ENCODE measurements at regions not wholly inside any gene's neighbourhood (a gene's known extent, or its start where the extent isn't known, plus 50 kb on each side); places are given as distances from the start of the nearest gene placed in this dataset.

DNA sequence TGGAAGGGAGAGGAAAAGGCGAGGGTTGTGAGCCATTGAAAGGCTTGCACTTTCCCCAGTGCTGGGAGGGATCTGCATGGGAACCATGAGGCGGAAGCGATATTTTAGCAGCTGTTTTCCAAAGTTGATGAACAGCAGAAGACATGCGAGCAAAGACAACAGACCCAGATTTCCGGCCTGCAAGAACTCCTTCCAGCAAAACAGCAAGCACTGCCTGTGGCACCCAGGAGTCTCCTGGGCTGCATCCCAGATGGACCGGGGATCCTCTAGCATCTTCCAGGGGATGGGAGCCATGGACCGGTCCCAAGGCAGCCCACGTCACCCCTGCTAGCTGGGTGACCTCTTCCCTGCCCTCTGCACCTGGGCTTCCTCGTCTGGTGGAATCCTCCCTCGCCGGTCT, 162.8 kb downstream of the IRF8 start:
- TF ChIP-seq POLR2AphosphoS5 (IDR thresholded peaks at IDR 0.05; ENCODE audit: low read length), result no peak
- TF ChIP-seq, protein P1, sequence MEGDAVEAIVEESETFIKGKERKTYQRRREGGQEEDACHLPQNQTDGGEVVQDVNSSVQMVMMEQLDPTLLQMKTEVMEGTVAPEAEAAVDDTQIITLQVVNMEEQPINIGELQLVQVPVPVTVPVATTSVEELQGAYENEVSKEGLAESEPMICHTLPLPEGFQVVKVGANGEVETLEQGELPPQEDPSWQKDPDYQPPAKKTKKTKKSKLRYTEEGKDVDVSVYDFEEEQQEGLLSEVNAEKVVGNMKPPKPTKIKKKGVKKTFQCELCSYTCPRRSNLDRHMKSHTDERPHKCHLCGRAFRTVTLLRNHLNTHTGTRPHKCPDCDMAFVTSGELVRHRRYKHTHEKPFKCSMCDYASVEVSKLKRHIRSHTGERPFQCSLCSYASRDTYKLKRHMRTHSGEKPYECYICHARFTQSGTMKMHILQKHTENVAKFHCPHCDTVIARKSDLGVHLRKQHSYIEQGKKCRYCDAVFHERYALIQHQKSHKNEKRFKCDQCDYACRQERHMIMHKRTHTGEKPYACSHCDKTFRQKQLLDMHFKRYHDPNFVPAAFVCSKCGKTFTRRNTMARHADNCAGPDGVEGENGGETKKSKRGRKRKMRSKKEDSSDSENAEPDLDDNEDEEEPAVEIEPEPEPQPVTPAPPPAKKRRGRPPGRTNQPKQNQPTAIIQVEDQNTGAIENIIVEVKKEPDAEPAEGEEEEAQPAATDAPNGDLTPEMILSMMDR (IDR thresholded peaks at IDR 0.05 in 2 of 3, conservative IDR thresholded peaks at IDR 0.05 in 1 of 3; ENCODE audit: control insufficient read depth in 2 of 3, extremely low read depth in 1 of 3, insufficient read depth in 1 of 3, low read depth in 3 of 3, low read length in 3 of 3), result no peak
- TF ChIP-seq IKZF1 (conservative IDR thresholded peaks at IDR 0.05), result no peak
- TF ChIP-seq RB1 (IDR thresholded peaks at IDR 0.05; ENCODE audit: borderline replicate concordance), result no peak
- TF ChIP-seq TAF1 (IDR thresholded peaks at IDR 0.05; ENCODE audit: borderline replicate concordance, low read depth, low read length), result no peak
- TF ChIP-seq, protein P2, sequence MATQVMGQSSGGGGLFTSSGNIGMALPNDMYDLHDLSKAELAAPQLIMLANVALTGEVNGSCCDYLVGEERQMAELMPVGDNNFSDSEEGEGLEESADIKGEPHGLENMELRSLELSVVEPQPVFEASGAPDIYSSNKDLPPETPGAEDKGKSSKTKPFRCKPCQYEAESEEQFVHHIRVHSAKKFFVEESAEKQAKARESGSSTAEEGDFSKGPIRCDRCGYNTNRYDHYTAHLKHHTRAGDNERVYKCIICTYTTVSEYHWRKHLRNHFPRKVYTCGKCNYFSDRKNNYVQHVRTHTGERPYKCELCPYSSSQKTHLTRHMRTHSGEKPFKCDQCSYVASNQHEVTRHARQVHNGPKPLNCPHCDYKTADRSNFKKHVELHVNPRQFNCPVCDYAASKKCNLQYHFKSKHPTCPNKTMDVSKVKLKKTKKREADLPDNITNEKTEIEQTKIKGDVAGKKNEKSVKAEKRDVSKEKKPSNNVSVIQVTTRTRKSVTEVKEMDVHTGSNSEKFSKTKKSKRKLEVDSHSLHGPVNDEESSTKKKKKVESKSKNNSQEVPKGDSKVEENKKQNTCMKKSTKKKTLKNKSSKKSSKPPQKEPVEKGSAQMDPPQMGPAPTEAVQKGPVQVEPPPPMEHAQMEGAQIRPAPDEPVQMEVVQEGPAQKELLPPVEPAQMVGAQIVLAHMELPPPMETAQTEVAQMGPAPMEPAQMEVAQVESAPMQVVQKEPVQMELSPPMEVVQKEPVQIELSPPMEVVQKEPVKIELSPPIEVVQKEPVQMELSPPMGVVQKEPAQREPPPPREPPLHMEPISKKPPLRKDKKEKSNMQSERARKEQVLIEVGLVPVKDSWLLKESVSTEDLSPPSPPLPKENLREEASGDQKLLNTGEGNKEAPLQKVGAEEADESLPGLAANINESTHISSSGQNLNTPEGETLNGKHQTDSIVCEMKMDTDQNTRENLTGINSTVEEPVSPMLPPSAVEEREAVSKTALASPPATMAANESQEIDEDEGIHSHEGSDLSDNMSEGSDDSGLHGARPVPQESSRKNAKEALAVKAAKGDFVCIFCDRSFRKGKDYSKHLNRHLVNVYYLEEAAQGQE (IDR thresholded peaks at IDR 0.05; ENCODE audit: low read depth, low read length), result no peak
- no peak for TF ChIP-seq JUNB (IDR thresholded peaks at IDR 0.05)
- no peak for TF ChIP-seq BHLHE40 (IDR thresholded peaks at IDR 0.05; ENCODE audit: borderline replicate concordance in 1 of 2, low read depth in 2 of 2, low read length in 1 of 2)
- no peak for TF ChIP-seq EZH2 (IDR thresholded peaks at IDR 0.05; ENCODE audit: borderline replicate concordance, control insufficient read depth, low read depth, low read length)
- TF ChIP-seq SPI1 (IDR thresholded peaks at IDR 0.05; ENCODE audit: borderline replicate concordance, insufficient read depth, low read depth, low read length), result no peak
- no peak for TF ChIP-seq MTA3 (IDR thresholded peaks at IDR 0.05; ENCODE audit: borderline replicate concordance, low read length)
- no peak for TF ChIP-seq EP300 (IDR thresholded peaks at IDR 0.05; ENCODE audit: borderline replicate concordance in 1 of 2, control insufficient read depth in 1 of 2, low read depth in 2 of 2, low read length in 2 of 2)
- no peak for TF ChIP-seq ZZZ3 (IDR thresholded peaks at IDR 0.05; ENCODE audit: control insufficient read depth, insufficient read length, low read depth)
- no peak for TF ChIP-seq NBN (IDR thresholded peaks at IDR 0.05)

Measured in GM12878 (cell line).